Epithelial cell of proximal tubule (primary cell): ENCODE measurements at regions not wholly inside any gene's neighbourhood (a gene's known extent, or its start where the extent isn't known, plus 50 kb on each side); places are given as distances from the start of the nearest gene placed in this dataset.
"Not testable (repeated sequence)": the region's sequence is repeated elsewhere in the genome, so short reads cannot be mapped to it uniquely, and the experiment has no call there.

Experiments
- DNase-seq: peaks from one replicate; pipeline ENCODE4 v3.0.0-alpha.2; 2011; ENCODE audit warnings: low read depth
- H3K4me3 ChIP-seq: 2 replicates; pipeline ENCODE4 v1.5.1; 2011; ENCODE audit warnings: low read depth, mild to moderate bottlenecking, low read length

- not testable (repeated sequence) for DNase-seq
Observed at GRCh38 chr2:87559735-87560134, 188.2 kb upstream of the PLGLB2 start.

DNA sequence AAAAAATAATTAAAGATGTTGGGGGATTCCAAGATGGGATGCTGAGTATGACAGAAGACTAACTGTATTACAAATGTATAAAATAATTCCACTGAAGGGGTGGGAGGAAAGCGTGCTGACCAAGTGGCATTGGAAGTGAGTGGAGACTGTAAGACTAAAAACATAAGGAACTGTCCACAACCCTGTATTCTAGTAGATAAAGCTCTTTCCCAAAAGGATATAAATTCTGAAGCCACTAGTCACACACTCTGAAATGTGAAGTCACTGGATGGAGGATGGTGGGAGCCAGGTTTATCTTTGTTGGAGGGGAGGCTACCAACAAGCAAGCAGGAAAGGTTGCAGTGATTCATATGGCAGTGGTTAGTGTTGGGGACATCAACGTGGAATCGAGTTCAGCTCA is 182.8 kb upstream of the PLGLB2 start:
- H3K4me3 ChIP-seq, DNase-seq: not testable (repeated sequence)

More at GRCh38 chr2:87559735-87560134, 188.2 kb upstream of the PLGLB2 start:
- not testable (repeated sequence) for H3K4me3 ChIP-seq

DNA sequence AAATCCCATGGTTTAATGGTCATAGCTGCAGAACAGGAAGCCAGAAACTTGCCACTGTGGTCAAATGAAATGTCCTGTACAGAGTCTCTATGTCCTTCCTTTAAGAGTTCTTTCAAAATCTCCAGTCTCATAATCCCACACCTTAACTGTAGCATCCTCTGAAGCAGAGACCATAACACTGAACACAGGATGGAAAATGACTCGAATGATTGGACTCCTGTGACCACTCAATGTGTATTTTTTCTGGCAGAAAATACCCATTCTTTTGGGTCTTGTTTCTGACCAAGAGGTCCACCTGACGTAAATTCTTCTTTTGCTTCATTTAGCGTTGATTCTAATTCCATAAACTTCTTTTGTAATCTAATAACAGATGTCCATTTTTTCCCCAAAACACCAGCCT is 181.4 kb upstream of the PLGLB2 start:
- DNase-seq, H3K4me3 ChIP-seq: not testable (repeated sequence)

DNA sequence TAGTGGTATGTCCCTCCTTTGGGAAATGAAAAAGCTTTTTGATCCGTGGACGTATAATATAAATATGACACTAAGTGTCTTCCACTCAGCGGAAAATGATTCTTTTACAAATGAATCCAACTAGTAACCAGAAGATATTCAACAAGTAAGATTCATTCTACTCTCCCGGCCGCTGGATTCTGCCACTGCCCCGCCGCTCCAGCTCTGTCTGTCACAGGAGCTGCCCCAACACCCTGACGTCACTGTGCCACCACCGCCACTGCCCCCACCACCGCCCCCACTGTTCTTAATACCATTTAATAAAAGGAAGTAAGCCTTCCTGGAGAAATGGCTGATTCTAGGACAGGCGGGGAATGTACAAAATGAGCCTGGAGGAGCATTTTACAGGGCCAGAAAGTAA is 180.8 kb upstream of the PLGLB2 start:
- not testable (repeated sequence) for DNase-seq, H3K4me3 ChIP-seq

DNA sequence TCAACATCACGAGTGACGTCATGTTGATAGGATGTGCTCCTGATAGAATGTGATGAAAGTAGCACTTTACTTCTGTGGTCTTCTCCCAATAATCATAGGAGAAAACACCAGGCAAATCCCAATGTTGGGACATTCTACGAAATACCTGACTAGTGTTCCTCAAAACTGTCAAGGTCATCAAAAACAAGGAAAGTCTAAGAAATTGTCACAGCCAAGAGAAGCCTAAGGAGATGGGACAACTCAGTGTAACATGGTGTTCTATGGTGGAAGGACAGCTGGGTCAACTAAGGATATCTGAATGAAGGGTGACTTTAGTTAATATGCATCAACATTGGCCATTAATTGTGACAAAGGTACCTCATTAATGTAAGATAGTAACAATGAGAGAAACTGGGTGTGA is 180.0 kb upstream of the PLGLB2 start:
- not testable (repeated sequence) for H3K4me3 ChIP-seq, DNase-seq

DNA sequence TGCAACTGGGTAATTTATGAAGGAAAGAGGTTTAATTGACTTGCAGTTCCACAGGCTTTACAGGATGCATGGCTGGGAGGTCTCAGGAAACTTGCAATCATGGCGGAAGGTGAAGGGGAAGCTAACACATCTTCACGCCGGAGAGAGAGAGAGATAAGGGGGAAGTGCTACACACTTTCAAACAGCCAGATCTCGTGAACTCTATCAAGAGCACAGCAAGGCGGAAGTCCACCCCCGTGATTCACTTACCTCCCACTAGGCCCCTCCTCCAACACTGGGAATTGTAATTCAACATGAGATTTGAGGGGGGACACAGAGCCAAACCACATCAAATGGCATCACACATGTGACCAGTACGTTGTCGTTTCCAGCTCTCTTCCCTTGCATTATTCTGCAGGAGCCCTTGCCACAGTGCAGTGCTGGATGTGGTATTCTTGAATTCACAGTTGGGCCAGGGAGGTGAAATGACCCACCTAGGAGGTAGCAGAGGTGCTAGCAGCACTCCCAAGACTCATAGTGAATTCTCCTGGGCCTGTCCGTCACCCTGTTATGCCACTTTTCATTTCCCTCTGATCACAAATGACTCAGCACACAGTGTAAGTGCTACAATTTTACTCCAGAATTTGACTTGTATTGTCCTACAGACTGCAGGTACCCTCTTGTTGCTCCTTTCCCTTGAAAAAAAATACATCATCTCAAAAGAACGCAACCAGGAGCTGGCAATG is 179.2 kb upstream of the PLGLB2 start:
- not testable (repeated sequence) for DNase-seq, H3K4me3 ChIP-seq

DNA sequence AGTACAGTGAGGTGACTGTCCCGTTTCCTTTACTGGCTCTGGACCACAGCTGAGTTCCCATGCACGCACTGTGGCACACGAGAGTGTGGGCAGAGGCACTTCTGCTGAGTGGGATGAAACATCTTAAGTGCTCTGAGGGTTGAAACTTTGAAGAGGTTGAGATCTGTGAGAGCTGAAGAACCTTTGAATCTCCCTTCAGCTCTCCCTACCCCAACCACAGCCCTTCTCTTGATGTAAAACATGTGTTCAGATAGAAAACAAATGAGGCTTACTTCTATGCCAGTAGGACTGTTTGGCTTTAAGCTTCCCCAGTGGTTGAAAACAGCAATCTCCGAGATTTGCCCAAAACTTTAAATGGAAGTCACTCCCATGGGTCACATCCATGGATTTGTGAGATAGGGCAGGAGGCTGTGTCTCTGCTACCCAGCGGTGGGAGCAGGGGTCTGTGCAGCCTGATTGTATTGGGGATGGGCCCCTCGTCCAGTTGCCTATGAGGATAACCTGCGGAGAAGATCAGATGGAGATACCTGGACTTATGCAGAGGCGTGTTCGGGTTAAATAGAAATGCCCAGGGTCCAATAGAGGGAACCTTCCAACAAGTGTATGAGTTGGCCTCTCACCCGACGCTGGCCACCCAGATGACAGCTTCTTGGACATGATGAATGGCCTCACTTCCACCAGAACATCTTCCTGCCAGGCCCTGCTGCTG is 178.0 kb upstream of the PLGLB2 start:
- H3K4me3 ChIP-seq, DNase-seq: not testable (repeated sequence)

DNA sequence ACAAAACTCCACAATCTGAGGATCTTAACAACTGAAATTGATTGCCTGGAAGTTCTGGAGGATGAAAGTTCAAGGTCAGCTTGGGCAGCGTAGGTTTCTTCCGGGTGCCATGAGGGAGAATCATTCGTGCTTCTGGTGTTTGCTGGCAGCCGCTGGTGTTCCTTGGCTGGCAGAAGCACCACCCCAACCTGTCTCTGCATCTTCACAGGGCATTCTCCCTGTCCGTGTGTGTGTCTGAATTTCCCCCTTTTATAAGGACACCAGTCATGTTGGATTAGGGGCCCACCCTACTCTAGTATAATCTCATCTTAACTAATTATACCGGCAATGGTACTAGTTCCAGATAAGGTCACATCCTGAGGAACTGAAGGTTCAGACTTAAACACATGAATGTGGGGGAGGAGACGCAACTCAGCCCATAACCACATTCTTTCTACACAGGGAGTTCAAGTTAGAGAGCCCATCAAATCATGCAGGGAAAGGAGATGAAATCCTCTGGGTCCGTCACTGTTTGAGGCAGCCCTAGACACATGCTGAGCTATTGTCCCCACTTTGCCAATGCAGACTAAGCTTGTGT is 175.9 kb upstream of the PLGLB2 start:
- DNase-seq, H3K4me3 ChIP-seq: not testable (repeated sequence)

DNA sequence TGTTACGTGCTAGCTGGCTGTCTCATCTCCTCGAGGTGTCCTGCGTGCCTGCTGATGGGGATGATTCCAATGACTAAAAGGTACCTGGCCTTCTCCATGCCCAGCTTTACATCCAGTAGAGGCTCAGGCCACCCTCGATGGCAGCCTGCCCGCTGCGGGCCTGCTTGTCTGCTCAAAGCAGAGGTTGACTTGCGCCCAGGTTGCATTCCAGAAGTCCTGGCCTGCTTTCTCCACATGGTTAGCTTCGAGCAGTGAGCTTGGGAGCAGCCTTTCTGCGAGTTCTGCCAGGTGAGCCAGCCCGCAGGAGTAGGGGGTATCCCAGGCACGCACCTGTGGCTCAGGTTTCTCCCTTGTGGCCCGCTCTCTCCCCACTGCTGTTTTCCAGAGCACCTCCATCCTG is 175.0 kb upstream of the PLGLB2 start:
- not testable (repeated sequence) for H3K4me3 ChIP-seq, DNase-seq

DNA sequence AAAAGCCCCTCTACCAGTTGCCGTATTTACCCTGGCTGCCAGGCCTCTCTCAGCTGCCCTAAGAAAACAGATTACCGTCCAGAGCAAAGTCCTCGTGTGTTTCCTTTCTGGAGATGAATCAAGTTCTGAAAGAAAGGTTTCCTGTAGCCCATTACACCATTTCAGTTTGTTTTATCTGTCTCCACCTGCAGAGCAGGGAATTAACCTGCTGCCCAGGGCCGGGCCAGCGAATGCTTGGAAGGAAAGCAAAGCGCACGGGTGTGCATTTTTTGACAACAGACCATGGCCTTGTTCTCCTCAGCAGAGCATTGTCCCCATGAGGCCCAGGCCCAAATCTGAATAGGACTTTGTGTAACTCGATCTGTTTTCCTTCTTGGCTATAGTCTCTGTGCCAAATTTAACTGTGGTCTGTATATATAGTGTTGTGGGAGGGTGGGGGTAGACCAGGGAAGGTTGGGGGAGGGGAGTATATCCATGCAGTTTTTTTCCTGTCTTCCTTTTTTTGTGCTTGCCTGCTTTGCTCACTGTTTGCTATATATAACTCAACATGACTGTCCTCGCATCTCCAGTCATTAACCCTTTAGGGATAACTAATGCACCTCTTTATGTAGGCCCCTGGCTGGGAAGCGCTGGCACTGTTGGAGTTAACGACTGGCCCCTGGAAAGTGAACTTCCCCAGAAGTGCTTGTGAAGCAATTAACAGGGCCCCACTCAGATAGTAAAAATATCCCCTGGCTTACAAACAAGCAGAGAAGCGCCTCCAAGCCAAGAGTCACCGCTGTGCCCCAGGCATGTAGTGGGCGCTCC is 174.3 kb upstream of the PLGLB2 start:
- H3K4me3 ChIP-seq, DNase-seq: not testable (repeated sequence)

GRCh38 chr2:87574193-87575119 is 173.4 kb upstream of the PLGLB2 start:
- DNase-seq, H3K4me3 ChIP-seq: not testable (repeated sequence)

DNA sequence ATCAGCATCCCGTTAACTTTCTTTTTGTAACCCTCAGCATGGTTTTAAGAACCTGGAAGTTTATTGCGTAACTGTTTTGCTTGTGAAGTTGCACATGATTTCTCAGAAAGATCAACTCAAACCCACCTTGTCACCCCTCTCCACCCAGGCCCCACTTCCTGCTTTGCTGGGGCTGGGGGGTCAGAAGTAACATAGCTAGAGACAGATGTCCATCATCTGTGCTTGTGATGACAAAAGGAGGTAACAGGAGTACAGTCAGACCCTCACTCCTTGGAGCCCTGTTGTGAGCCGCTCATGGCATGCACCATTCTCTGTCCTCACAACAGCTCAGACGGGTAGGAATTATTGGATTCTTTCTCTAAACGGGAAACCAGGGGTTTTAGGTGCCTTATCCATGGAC is 172.7 kb upstream of the PLGLB2 start:
- DNase-seq, H3K4me3 ChIP-seq: not testable (repeated sequence)

GRCh38 chr2:87577358-87577757 is 170.5 kb upstream of the PLGLB2 start:
- not testable (repeated sequence) for DNase-seq, H3K4me3 ChIP-seq

- H3K4me3 ChIP-seq, DNase-seq: not testable (repeated sequence)
Observed at GRCh38 chr2:87582152-87582551, 165.7 kb upstream of the PLGLB2 start.

DNA sequence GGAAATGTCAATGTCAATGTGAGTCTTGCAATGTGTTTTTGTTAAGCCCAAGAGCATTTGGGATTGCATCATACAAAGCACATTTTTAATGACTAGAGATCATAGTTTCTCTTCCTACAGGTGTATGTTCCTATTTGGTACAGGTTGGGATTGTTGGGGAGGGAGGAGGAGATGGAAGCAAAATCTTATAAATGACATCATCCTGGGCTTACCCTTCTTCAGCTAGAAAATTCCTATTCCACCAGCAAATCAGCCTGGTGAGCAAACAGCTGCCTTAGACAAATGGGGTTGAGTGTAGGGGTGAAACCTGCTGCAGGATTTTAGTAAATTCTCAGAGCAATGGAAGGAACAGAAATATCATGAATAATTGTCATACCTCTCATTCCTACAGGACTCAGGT is 165.3 kb upstream of the PLGLB2 start:
- H3K4me3 ChIP-seq, result not testable (repeated sequence)
- DNase-seq, result peak; percentile 10

GRCh38 chr2:87583370-87583769 is 164.5 kb upstream of the PLGLB2 start:
- not testable (repeated sequence) for H3K4me3 ChIP-seq, DNase-seq

- H3K4me3 ChIP-seq, result peak overlapping the region; percentile 19
- not testable (repeated sequence) for DNase-seq
Observed at GRCh38 chr2:87583803-87584202, 164.1 kb upstream of the PLGLB2 start.

GRCh38 chr2:87584268-87584906 is 163.5 kb upstream of the PLGLB2 start:
- peak overlapping the region; percentile 19 for H3K4me3 ChIP-seq
- DNase-seq, result not testable (repeated sequence)
